Fibroblast of lung (primary cell): ENCODE measurements at regions not wholly inside any gene's neighbourhood (a gene's known extent, or its start where the extent isn't known, plus 50 kb on each side); places are given as distances from the start of the nearest gene placed in this dataset.

Experiments used
- DNase-seq, 2 donors: peaks; one replicate each; pipeline versions ENCODE4 v3.0.0 to v3.0.0-alpha.2; 2010; ENCODE audit warnings: low read depth in 2 of 2
- H2AFZ ChIP-seq: 2 replicates; pipeline ENCODE4 v1.5.1; 2012; ENCODE audit warnings: low read length, control low read depth, inconsistent platforms
- H3K27ac ChIP-seq: 2 replicates; pipeline ENCODE4 v1.5.1; 2011; ENCODE audit warnings: low read length, control low read depth; ENCODE audit not compliant: insufficient read depth
- H3K27me3 ChIP-seq: 2 replicates; pipeline ENCODE4 v1.5.1; 2011; ENCODE audit warnings: mild to moderate bottlenecking, low read length; ENCODE audit not compliant: control insufficient read depth, insufficient read depth
- H3K36me3 ChIP-seq: 2 replicates; pipeline ENCODE4 v1.5.1; 2011; ENCODE audit warnings: low read length; ENCODE audit not compliant: control insufficient read depth, insufficient read depth
- H3K4me1 ChIP-seq: 2 replicates; pipeline ENCODE4 v1.5.1; 2011; ENCODE audit warnings: low read length; ENCODE audit not compliant: control insufficient read depth, insufficient read depth; ENCODE audit errors: extremely low read depth
- H3K4me2 ChIP-seq: 2 replicates; pipeline ENCODE4 v1.5.1; 2011; ENCODE audit warnings: low read length, control low read depth; ENCODE audit not compliant: insufficient read depth; ENCODE audit errors: extremely low read depth
- H3K4me3 ChIP-seq, 4 experiments: fragments of 200-600 bp in 1 of 4; sonication (generic) in 1 of 4; replicated peaks in 1 of 4; 2 replicates each; pipeline ENCODE4 v1.5.1; 2011 to 2016; ENCODE audit warnings: low read length in 4 of 4, low read depth in 3 of 4, mild to moderate bottlenecking in 3 of 4, control low read depth in 2 of 4, inconsistent platforms in 1 of 4, mixed read lengths in 1 of 4; ENCODE audit not compliant: insufficient read depth in 1 of 4; ENCODE audit errors: control extremely low read depth in 1 of 4
- H3K79me2 ChIP-seq: 2 replicates; pipeline ENCODE4 v1.5.1; 2012; ENCODE audit warnings: mild to moderate bottlenecking, low read length, inconsistent platforms; ENCODE audit not compliant: control insufficient read depth, insufficient read depth
- H3K9ac ChIP-seq: 2 replicates; pipeline ENCODE4 v1.5.1; 2011; ENCODE audit warnings: mild to moderate bottlenecking, low read length, control low read depth; ENCODE audit not compliant: insufficient read depth
- H3K9me3 ChIP-seq: 2 replicates; pipeline ENCODE4 v1.5.1; 2012; ENCODE audit warnings: low read depth, low read length; ENCODE audit not compliant: control insufficient read depth, insufficient read depth
- H4K20me1 ChIP-seq: 2 replicates; pipeline ENCODE4 v1.5.1; 2011; ENCODE audit warnings: low read length; ENCODE audit not compliant: control insufficient read depth, insufficient read depth; ENCODE audit errors: extremely low read depth
- EZH2 ChIP-seq: IDR thresholded peaks from 2 replicates; pipeline ENCODE4 v1.5.1; 2012; ENCODE audit warnings: low read length, control low read depth, mild to moderate bottlenecking; ENCODE audit errors: missing control alignments
- TF ChIP-seq, protein P1 (sequence below), 2 donors: IDR thresholded peaks in 1 of 2; conservative IDR thresholded peaks in 1 of 2; 1 replicate in 1 of 2; 2 replicates in 1 of 2; pipeline ENCODE4 v1.5.1; 2011 to 2012; ENCODE audit warnings: low read length in 2 of 2, control low read depth in 1 of 2, inconsistent platforms in 1 of 2, low read depth in 1 of 2, mild to moderate bottlenecking in 1 of 2

- Histone ChIP-seq H3K36me3 (no peaks in the 10 kb centered on the region), H3K4me2 (no peak overlapping the region), H3K9ac (no peak overlapping the region), H3K9me3 (no peaks in the 10 kb centered on the region), H3K27me3 (no peaks in the 10 kb centered on the region), H4K20me1 (no peaks in the 10 kb centered on the region), H3K4me3 (no peak overlapping the region), H3K27ac (no peak overlapping the region), H3K79me2 (no peaks in the 10 kb centered on the region), H2AFZ (no peak overlapping the region), H3K4me1 (no peaks in the 10 kb centered on the region)
- TF ChIP-seq, protein P1, sequence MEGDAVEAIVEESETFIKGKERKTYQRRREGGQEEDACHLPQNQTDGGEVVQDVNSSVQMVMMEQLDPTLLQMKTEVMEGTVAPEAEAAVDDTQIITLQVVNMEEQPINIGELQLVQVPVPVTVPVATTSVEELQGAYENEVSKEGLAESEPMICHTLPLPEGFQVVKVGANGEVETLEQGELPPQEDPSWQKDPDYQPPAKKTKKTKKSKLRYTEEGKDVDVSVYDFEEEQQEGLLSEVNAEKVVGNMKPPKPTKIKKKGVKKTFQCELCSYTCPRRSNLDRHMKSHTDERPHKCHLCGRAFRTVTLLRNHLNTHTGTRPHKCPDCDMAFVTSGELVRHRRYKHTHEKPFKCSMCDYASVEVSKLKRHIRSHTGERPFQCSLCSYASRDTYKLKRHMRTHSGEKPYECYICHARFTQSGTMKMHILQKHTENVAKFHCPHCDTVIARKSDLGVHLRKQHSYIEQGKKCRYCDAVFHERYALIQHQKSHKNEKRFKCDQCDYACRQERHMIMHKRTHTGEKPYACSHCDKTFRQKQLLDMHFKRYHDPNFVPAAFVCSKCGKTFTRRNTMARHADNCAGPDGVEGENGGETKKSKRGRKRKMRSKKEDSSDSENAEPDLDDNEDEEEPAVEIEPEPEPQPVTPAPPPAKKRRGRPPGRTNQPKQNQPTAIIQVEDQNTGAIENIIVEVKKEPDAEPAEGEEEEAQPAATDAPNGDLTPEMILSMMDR (conservative IDR thresholded peaks at IDR 0.05 in 1 of 2, IDR thresholded peaks at IDR 0.05 in 1 of 2; ENCODE audit: low read depth in 1 of 2, low read length in 2 of 2) = no peak
- TF ChIP-seq EZH2 = no peak
- DNase-seq = no peak
Measured at GRCh38 chr2:34995196-34995595, 1360.4 kb upstream of the CRIM1 start.

- H4K20me1 ChIP-seq = no peaks in the 10 kb centered on the region
- H3K79me2 ChIP-seq = no peaks in the 10 kb centered on the region
- H3K9me3 ChIP-seq = no peaks in the 10 kb centered on the region
- H3K36me3 ChIP-seq = no peaks in the 10 kb centered on the region
- H3K27ac ChIP-seq = no peak overlapping the region
- no peak overlapping the region for H3K4me3 ChIP-seq
- H3K4me2 ChIP-seq = no peak overlapping the region
- no peak for DNase-seq
- no peaks in the 10 kb centered on the region for H3K4me1 ChIP-seq
- TF ChIP-seq EZH2 = no peak
- TF ChIP-seq, protein P1 (conservative IDR thresholded peaks at IDR 0.05 in 1 of 2, IDR thresholded peaks at IDR 0.05 in 1 of 2; ENCODE audit: low read depth in 1 of 2, low read length in 2 of 2) = no peak
- H3K27me3 ChIP-seq = no peaks in the 10 kb centered on the region
- no peak overlapping the region for H3K9ac ChIP-seq
- H2AFZ ChIP-seq = no peak overlapping the region
Measured at GRCh38 chr2:34991508-34992274, 1363.9 kb upstream of the CRIM1 start.

DNA sequence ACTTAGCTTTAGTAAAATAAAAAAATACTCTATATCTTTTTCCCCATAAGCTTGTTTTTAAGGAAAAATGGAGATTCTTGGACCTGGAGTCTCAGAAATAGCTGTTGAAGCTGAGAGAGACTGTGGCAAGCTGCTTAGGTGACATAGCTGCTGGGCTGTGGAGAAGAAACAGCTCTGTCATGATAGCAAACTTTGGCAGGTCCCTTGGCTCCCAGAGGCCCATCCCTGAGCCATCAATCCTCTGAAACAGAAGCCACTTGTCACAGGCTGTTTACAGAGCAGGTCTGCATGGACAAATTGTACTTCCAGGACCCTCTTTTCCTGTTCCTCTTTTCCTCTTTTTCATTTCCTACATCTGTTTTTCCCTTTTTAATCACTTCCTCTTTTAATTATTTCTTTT is 1370.1 kb upstream of the CRIM1 start:
- Histone ChIP-seq H4K20me1 (no peaks in the 10 kb centered on the region), H3K9ac (no peak overlapping the region), H2AFZ (no peak overlapping the region), H3K79me2 (no peaks in the 10 kb centered on the region), H3K4me1 (no peaks in the 10 kb centered on the region), H3K9me3 (no peaks in the 10 kb centered on the region), H3K27me3 (no peaks in the 10 kb centered on the region), H3K4me2 (no peak overlapping the region), H3K36me3 (no peaks in the 10 kb centered on the region), H3K27ac (no peak overlapping the region), H3K4me3 (no peak overlapping the region)
- DNase-seq = no peak
- TF ChIP-seq, protein P1 (conservative IDR thresholded peaks at IDR 0.05 in 1 of 2, IDR thresholded peaks at IDR 0.05 in 1 of 2; ENCODE audit: low read depth in 1 of 2, low read length in 2 of 2) = no peak
- no peak for TF ChIP-seq EZH2
